OCI-LY3 (cell line): ENCODE measurements at regions not wholly inside any gene's neighbourhood (a gene's known extent, or its start where the extent isn't known, plus 50 kb on each side); places are given as distances from the start of the nearest gene placed in this dataset.

Experiments
- H2AFZ ChIP-seq: fragments of 200-600, 300-600 bp; shearing (Covaris generic); 2 replicates; pipeline ENCODE4 v1.6.0; 2014; ENCODE audit warnings: antibody characterized with exemption, low read depth, low read length
- H3K27ac ChIP-seq: fragments of 200-600, 300-600 bp; sonication (generic); 2 replicates; pipeline ENCODE4 v1.5.1; 2014; ENCODE audit warnings: mild to moderate bottlenecking, low read length, moderate library complexity, mixed read lengths
- H3K27me3 ChIP-seq: fragments of 200-600, 300-600 bp; sonication (generic); 2 replicates; pipeline ENCODE4 v1.6.1; 2014; ENCODE audit warnings: low read depth, low read length, mixed read lengths
- H3K36me3 ChIP-seq: fragments of 200-600, 300-600 bp; sonication (generic); replicated peaks from 2 replicates; pipeline ENCODE3; 2014; ENCODE audit warnings: low read depth, low read length, mixed read lengths
- H3K4me1 ChIP-seq: fragments of 300-600, 200-600 bp; sonication (generic); 2 replicates; pipeline ENCODE4 v1.6.1; 2014; ENCODE audit warnings: low read length, mixed read lengths
- H3K4me2 ChIP-seq: fragments of 200-600, 300-600 bp; sonication (generic); 2 replicates; pipeline ENCODE4 v1.6.1; 2014; ENCODE audit warnings: low read length, mixed read lengths
- H3K4me3 ChIP-seq: fragments of 300-600, 200-600 bp; sonication (generic); 2 replicates; pipeline ENCODE4 v1.5.1; 2014; ENCODE audit warnings: antibody characterized with exemption, mild to moderate bottlenecking, low read length, moderate library complexity
- H3K79me2 ChIP-seq: fragments of 300-600, 200-600 bp; shearing (Covaris generic); 2 replicates; pipeline ENCODE4 v1.6.1; 2014; ENCODE audit warnings: mild to moderate bottlenecking, low read length, mixed read lengths
- H3K9ac ChIP-seq: fragments of 300-600, 200-600 bp; shearing (Covaris generic); 2 replicates; pipeline ENCODE4 v1.6.0; 2014; ENCODE audit warnings: mild to moderate bottlenecking, low read length, moderate library complexity
- H3K9me3 ChIP-seq: fragments of 200-600, 300-600 bp; shearing (Covaris generic); 2 replicates; pipeline ENCODE4 v1.6.1; 2014; ENCODE audit warnings: low read length, mixed read lengths; ENCODE audit not compliant: insufficient read depth
- H4K20me1 ChIP-seq: fragments of 200-600, 300-600 bp; sonication (generic); 2 replicates; pipeline ENCODE4 v1.6.1; 2016; ENCODE audit warnings: low read length, mixed read lengths; ENCODE audit not compliant: insufficient read depth
- EZH2phosphoT487 ChIP-seq: fragments of 200-600 bp; shearing (Covaris generic); IDR thresholded peaks from 2 replicates; pipeline ENCODE4 v1.6.1; 2018; ENCODE audit warnings: antibody characterized with exemption, mixed run types, low read depth
- TF ChIP-seq, protein P1 (sequence below): fragments of 200-600, 300-600 bp; sonication (generic); IDR thresholded peaks from 2 replicates; pipeline ENCODE4 v1.5.1; 2014; ENCODE audit warnings: antibody characterized with exemption, low read length, low read depth

DNA sequence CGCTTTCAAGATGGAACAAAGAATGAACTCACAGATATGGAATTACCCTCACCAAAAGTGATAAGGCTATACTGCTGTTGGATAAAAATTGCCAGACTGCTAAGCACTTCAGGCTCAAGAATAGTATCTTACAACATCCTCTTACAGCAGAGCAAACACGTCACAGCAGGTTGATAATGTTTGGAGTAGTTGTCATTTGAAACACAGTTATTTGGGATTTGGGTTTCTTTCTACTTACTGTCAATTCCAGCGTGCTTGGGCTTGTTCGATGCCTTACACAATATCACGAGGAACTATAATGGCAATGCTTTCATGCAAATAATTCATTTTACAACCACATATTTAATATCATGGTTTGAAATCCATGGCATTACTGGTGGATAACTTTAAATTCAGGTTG lies 1223.7 kb upstream of the AGA start:
- Histone ChIP-seq H2AFZ (no peak overlapping the region), H3K36me3 (no peaks in the 10 kb centered on the region), H3K4me3 (no peak overlapping the region), H3K27me3 (no peaks in the 10 kb centered on the region), H4K20me1 (no peaks in the 10 kb centered on the region), H3K27ac (no peak overlapping the region), H3K9ac (no peak overlapping the region), H3K4me2 (no peak overlapping the region), H3K9me3 (no peaks in the 10 kb centered on the region), H3K4me1 (no peaks in the 10 kb centered on the region), H3K79me2 (no peaks in the 10 kb centered on the region)
- TF ChIP-seq, protein P1, sequence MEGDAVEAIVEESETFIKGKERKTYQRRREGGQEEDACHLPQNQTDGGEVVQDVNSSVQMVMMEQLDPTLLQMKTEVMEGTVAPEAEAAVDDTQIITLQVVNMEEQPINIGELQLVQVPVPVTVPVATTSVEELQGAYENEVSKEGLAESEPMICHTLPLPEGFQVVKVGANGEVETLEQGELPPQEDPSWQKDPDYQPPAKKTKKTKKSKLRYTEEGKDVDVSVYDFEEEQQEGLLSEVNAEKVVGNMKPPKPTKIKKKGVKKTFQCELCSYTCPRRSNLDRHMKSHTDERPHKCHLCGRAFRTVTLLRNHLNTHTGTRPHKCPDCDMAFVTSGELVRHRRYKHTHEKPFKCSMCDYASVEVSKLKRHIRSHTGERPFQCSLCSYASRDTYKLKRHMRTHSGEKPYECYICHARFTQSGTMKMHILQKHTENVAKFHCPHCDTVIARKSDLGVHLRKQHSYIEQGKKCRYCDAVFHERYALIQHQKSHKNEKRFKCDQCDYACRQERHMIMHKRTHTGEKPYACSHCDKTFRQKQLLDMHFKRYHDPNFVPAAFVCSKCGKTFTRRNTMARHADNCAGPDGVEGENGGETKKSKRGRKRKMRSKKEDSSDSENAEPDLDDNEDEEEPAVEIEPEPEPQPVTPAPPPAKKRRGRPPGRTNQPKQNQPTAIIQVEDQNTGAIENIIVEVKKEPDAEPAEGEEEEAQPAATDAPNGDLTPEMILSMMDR = no peak
- no peak for TF ChIP-seq EZH2phosphoT487

DNA sequence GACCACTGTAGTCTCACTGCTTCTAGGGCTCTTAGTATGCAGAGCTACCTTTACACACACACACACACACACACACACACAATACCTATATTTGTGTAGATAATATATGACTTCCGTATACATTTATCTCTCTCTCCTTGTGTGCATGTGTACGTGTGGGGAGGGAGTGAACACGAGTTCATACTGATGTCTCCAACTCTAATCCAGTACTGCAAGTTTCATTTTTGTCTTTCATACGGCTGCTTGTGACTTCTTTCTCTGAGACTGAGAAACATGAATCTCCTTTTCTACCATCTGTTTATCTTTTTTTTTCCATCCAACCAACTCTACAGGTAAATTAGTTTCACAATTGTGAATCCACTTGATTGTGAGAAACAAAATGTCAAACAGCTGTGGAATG lies 1229.5 kb upstream of the AGA start:
- Histone ChIP-seq H3K4me1 (no peaks in the 10 kb centered on the region), H3K4me2 (no peak overlapping the region), H3K36me3 (no peaks in the 10 kb centered on the region), H3K79me2 (no peaks in the 10 kb centered on the region), H3K27ac (no peak overlapping the region), H3K9ac (no peak overlapping the region), H3K27me3 (no peaks in the 10 kb centered on the region), H3K4me3 (no peak overlapping the region), H4K20me1 (no peaks in the 10 kb centered on the region), H2AFZ (no peak overlapping the region), H3K9me3 (no peaks in the 10 kb centered on the region)
- TF ChIP-seq, protein P1 = no peak
- TF ChIP-seq EZH2phosphoT487 = no peak

DNA sequence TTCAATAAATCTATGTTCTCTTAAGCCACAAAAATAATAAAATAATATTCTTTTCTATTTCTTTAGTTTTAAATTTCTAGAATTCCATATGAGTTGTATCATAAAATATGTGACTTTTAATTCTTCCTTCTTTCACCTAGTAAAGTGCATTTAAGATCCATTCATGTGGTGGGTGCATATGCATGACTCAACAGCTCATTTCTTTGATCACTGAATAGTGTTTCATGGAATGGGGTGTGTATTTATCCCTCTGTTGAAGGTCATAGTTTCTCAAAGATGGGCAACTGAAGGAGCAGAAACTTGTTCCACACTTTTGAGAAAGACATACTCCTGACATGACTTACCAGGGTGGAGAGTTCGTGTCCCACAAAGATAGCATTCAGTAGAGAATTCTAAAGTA lies 1230.3 kb upstream of the AGA start:
- no peak for TF ChIP-seq EZH2phosphoT487
- TF ChIP-seq, protein P1 = no peak
- no peak overlapping the region for H3K4me3 ChIP-seq
- no peaks in the 10 kb centered on the region for H3K9me3 ChIP-seq
- H3K36me3 ChIP-seq = no peaks in the 10 kb centered on the region
- H3K4me1 ChIP-seq = no peaks in the 10 kb centered on the region
- H2AFZ ChIP-seq = no peak overlapping the region
- H4K20me1 ChIP-seq = no peaks in the 10 kb centered on the region
- H3K79me2 ChIP-seq = no peaks in the 10 kb centered on the region
- H3K27ac ChIP-seq = no peak overlapping the region
- no peak overlapping the region for H3K4me2 ChIP-seq
- no peaks in the 10 kb centered on the region for H3K27me3 ChIP-seq
- H3K9ac ChIP-seq = no peak overlapping the region

DNA sequence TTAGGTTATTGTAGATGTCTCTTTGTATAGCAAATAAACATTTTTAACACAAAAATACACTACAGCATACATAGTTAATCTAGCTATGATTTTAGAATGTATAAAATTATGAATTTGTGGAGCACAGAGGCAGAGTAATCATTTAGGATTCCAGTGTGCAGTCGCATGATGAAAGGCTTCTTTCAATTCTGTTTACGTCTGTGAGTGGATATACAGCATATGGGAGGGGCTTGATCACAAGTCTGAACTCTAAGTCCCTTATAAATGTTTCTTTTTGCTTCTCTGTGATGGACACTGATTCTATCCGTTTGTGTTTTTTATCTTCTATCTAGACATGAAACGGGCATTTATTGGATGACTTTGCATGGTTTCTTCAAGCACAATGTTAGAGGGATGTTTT lies 1239.6 kb upstream of the AGA start:
- Histone ChIP-seq H3K4me3 (no peak overlapping the region), H3K4me2 (no peak overlapping the region), H3K36me3 (no peaks in the 10 kb centered on the region), H3K27me3 (no peaks in the 10 kb centered on the region), H3K9ac (no peak overlapping the region), H3K9me3 (no peaks in the 10 kb centered on the region), H4K20me1 (no peaks in the 10 kb centered on the region), H3K27ac (no peak overlapping the region), H2AFZ (no peak overlapping the region), H3K4me1 (no peaks in the 10 kb centered on the region), H3K79me2 (no peaks in the 10 kb centered on the region)
- TF ChIP-seq EZH2phosphoT487 = no peak
- TF ChIP-seq, protein P1 = no peak
